HCEC 1CT (cell line): ENCODE measurements at regions not wholly inside any gene's neighbourhood (a gene's known extent, or its start where the extent isn't known, plus 50 kb on each side); places are given as distances from the start of the nearest gene placed in this dataset.

ENCODE experiments used
- DNase-seq: peaks from one replicate; pipeline ENCODE4 v3.0.0-alpha.2; 2017

DNA sequence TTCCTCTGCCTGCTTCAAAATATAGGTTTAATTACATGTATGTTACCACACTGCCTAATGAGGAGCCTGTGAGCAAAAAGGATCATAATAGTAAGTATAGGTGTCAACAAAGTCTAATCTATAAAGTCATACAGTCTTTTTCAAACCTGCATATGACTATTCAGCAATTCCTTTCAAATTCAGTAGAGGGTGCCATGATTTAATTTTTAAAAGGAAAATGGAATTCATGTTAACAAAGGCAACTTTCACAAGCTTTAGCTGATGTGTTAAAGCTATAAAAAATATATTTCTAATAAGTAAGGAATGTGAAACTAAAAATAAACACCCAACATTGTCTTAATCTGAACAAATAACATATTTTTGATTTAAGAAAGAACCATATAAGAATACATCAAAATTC lies 52.1 kb downstream of the MPP7 start:
- peak; percentile 36 for DNase-seq

DNA sequence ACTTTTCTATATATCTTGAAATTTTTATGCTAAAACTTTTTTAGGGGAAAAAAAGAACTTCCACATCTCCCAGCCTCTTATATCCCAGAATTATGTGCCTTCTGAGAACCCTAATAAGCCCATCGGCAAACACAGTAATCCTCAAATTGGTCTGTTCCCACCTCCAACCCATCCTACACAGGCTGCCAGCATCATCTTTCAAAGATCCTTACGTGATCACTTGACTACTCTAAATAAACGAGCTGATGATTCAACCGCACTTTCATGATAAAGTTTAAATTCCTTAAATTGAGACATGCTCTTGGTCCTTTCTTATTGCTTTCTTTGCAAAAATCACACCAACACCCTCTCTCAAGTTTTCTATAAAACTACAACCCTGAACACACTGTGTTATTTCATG lies 52.5 kb downstream of the MPP7 start:
- DNase-seq, result no peak

DNA sequence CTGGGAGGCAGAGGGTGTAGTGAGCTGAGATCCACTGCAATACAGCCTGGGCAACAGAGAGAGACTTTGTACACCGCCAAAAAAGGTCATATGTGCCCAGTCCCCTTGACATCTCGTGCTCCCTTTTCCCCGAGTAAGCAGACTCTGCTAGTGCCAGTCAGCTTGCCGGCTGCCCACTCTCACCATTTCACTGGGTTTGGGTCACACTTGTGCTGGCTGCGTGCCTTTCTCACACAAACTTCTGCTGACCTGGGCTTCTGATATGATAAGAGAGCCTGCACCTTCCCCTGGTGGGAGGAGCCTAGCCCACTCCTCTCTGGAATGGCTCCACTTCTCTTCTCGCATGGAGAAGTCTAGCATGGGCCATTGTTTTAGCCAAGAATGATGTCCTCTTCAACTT lies 53.4 kb downstream of the MPP7 start:
- no peak for DNase-seq

DNA sequence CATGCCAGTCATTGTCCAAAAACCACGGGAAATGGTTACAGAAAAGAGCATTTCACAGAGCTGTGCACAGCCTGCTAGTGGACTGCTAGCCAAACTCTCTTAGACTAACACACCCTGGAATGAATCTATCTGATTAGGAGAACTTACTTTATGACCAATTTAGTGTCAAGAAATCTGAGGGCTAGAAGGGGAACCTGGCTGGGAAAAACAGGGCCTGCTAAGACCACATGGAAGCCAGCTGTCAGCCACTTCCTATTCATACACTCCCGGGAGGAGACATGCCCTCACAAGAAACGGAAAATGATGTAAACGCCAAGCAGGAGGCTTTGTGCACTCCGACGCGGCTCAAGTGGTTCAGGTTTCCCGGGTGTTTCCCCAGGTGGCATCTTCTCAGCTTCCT lies 54.8 kb downstream of the MPP7 start:
- no peak for DNase-seq

DNA sequence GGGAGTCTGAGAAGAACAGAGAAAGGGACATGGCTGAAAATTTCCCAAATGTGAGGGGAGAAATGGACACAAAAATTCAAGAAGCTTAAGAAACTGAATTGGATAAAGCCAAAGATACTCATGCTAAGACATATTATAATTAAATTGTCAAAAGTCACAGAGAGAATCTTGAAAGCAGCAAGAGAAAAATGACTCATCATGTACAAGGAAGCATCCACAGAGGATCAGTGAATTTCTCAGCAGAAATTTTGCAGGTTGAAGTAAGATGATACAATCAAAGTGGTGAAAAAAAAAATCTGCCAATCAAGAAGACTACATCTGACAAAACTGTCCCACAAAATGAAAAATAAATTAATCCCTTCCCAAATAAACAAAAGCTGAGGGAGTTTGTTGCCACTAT lies 56.8 kb downstream of the MPP7 start:
- no peak for DNase-seq

DNA sequence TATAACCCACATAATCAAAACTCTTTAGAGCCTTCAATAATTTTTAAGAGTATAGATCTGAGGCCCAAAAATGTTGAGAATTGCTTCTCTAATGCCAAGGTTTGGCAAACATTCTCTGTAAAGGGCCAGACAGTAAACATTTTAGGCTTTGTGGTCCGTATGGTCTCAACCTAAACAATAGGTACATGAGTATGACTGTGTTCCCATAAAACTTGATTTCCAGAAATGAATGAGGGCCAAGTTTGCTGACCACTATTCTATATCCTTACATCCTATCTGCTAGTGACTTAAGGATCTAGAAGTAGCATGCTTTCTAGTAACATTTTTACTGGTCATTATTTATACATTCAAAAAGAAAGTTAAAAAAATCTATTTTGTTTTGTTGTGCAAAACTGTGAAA lies 58.9 kb downstream of the MPP7 start:
- DNase-seq, result no peak

DNA sequence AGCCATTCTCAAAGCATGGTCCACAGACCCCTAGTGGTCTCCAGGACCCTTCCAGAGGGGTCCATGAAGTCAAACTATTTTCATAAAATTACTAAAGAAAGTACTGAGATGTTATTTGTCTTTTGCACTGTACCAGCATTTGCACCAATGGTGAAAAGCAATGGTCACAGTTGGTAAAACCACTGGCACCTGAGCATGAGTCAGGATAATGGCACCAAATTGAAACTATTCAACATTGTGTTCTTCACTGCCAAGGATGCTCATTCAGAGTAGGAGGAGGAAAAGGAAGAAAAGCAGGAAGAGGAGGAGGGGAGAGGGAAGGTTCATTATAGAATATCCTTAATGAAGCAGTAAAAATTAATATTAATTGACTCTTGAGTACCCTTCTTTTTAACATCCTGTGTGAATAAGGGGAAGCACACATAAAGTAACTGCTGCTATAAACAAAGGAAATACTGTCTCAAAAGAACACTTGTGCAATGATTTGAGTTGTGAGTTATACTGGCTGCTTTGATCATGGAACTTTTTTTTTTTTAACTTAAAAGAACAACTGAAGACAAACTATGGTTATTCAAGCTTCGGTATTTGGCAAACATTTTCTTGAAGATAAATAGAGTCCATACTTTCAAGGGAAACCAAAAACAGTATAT lies 60.2 kb downstream of the MPP7 start:
- no peak for DNase-seq

DNA sequence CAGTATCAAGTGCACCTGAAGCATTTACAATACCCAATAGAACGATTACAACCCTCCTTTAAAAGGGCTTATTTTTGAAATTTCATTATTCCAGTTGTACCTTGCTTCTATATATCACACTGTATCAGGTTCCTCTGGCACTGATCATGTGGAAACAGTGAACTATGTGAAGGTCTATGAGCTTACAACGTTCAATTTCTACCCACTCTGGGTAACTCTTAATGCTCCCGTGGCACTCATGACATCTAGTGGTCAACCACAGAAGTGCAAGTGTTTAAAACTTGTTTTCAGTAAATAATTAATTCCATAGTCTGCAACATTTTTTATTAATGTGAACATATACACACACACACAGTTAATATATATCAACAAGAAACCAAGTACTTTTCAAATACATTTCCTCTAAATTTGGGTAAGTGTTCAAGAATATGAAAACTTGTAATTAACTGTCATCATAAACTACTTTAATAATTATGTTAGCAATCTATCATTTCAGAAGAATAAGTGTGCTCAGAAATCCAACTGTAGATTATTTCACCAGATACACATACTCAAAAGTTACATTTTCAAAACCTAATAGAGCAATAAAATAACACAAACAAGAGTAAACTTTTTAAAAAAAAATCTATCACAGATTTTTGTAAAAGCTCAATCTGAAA lies 61.0 kb downstream of the MPP7 start:
- DNase-seq, result peak; percentile 39

DNA sequence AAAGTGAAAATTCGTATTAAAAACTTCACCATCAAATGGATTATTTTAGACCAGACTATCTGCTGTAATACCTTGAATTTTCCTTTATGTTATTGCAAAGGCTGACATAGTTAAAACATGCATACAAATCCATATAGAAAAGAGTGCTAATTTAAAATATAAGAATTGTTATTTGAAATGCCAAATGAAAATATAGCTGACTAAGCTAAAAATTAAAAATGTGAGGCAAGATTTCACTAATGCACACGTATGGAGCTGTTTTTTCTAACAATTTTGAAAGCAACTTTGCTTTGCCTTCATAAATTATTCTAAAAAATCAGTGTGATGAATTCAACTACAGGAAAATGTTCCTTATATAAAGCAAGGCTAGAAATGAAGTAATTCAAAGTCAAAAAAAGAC lies 62.5 kb downstream of the MPP7 start:
- no peak for DNase-seq

DNA sequence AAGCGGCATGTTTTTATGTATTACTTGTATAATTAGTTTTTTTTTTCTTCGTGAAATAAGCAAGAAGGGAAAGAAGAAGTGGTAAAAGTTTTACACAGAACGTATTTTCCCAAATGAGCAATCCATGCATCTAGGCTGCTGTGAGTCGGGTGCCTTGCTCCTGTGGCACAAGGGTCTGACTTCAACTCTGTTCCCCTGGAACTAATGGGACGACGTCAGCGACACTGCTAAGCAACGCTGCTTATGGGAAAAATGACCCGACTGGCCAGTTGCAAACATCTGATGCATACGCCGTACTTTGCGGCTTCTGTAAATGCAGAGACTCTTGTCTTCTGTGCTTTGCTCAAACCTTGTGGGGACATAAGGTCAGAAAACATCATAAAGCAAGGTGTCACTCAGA lies 66.3 kb downstream of the MPP7 start:
- DNase-seq, result no peak

DNA sequence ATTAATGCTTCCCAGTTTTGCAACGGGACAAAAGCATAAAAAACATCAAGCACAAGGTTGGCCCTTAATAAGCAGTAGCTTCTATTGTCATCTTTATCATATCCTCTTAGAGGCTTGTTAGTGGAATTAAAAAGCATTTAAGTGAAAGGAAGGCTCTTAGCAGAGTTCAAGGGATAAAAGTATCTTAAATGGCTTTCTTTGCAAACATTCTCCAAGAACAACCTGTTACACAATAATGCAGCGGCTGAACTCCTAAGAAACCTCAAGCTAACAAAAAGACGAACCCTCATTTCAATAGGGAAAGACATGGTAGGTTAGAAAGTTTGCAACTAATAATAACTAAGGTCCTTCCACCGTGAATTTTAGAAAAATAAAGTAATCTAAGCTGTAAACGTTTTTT lies 82.1 kb downstream of the MPP7 start:
- no peak for DNase-seq

DNA sequence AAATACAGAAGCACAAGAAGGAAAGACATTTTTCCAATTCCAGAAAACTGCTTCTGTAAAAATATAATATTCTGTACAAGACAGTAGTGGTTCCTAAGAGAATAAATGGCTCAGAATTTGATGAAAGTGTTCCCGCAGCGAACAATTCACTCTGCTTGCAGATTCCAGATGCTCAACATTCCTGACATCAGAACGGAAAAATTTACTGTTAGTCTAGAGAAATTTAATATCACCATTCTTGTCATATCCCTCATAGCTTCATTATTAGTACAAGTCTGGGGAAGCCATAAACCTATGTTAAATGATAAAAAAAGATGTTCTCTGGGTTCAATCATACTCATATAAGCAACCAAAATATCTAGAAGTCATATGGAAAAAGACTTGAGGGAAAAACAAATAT lies 83.6 kb downstream of the MPP7 start:
- peak; percentile 40 for DNase-seq

DNA sequence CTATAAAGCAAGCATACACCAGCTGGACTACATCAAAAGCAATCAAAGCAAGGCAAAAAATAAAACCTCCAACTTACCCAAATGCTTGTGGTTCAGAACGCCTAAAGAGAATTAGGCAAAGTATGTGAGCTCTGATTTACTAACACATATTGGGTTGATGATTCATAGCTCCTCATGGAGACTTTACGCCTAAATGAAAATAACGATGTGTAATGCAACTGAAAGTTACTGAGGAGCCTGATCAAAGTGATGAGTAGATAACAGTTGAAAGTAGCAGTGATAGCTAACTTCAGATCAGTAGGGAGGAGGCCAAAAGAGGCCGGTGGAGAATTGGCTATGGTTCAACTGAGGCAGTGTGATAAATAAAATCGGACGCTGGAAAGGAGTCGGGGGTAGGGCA lies 85.0 kb downstream of the MPP7 start:
- peak; percentile 92 for DNase-seq

DNA sequence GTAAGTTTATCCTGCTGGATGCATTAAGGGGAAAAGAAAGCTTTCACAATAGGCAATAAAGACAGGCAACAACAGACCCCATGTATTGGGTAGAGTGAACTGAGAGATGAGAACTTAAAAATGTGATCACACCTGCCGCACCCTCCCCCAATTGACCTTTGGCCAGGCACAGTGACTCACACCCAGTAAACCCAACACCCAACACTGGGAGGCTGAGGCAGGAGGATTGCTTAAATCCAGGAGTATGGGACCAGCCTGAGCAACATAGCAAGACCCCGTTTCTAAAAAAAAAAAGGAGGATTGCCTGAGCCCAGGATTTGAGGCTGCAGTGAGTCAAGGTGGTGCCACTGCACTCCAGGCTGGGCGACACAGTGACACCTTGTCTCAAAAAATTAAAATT lies 86.9 kb downstream of the MPP7 start:
- DNase-seq, result no peak

DNA sequence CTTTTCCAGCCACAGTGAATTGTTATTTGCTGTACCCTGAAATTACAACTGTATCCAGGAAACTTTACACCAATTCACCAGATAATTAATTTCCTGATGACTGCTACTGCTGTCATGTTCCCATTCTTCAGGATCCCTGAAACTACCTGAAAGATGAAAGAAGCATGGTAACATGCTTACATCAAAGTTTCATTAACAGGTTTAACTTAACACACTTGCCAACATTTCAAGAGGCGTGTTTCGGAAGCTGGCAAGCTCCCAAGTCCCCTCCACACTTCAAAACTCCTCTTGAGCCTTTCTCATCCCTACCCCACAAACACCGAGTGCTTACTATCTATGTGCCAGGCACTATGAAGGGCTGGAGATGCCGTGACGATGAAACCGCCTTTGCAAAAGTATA lies 88.6 kb downstream of the MPP7 start:
- DNase-seq, result no peak

DNA sequence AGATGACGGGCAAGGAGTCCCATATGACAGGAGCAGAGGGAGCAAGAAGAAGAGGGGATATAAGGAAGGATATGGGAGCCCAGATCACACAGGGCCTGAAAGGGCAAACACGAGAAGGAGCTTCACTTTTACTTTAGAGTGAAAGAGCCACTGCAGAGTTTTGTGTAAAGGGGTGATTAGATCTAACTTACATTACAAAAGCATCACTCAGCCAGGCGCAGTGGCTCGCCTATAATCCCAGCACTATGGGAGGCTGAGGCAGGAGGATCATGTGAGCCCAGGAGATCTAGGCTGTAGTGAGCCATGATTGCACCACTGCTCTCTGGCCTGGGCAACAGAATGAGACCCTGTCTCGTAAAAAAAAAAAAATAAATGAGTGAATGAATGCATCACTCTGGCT lies 91.1 kb downstream of the MPP7 start:
- no peak for DNase-seq

DNA sequence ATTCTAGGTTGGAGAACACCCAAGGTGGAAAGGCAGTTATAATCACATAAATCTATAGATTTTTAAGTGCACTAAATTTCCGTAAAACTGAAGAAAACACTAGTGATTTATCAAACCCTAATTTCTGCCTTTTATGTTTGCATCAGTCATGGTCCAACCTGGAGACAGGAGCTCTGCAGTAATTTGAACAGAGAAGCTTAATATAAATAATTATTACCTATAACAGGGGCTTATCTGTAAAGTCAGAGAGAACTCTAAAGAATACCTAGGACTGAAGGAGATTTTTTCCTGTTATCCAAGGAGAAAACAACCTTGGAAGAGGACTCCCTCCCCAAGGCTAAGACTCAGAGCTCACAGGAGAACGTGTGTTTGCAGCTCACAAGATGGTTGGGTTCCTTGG lies 95.1 kb downstream of the MPP7 start:
- DNase-seq, result no peak

DNA sequence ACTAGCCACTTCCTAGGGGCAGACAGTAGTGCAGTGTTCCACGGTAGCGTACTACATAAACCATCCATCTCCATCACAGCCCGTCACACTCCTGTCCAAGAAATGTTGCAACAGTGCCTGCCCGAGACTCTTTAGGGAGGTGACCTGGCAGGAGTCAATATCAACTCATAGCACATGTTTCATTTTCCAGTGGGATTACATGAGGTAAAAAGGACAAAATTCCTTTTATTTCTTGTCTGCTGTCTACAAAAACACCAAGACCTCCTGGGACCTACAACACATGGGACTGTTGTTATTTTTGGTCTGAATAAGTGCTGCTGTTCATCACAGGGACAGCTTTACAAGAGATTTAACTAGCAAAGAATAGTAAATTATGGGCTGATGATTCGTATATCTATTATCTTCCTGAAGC lies 99.9 kb downstream of the MPP7 start:
- DNase-seq, result no peak

DNA sequence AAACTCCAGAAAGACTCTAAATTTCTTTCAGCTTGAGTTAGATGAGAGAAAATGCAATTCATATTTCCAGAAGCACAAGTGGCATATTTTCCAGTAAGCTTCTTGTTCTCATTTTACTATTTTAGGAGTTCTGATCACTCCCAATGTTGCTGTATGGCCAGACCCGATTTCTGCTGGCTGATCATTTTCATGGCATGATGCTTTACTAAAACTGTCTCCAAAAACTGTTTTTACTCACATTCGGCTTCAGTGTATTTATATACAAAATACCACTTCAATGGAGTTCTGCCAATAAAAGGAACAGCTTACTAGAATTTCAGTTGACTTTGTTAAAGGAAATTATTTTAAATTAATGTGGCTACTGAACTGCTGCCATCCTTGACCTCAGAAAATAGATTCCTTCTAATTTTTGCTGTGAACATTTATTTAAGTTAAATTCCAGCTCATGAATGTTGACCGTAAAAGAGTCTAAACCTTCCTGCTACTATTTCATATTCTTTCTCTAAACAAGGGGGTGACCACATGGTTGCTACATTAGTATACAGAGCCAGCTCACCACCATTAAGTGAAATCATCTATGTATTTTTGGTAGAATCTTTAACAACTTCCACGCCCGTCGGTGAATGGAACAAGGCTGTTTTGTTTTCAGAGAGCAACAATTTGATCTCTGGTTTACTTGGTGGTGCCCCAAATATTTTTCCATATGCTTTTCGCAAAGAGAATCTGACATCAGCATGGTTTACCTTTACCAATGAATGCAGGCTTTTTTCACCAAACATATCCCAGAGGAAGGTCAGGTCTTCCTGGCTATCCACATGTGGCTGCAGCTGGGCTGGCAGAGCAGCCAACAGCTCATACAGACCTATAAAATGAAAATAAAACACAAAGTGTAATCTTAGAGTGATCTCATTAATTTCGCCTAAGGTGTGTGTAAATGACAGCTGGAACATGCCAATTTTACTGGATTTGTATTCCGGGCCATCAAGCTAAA lies 101.2 kb downstream of the MPP7 start:
- no peak for DNase-seq

DNA sequence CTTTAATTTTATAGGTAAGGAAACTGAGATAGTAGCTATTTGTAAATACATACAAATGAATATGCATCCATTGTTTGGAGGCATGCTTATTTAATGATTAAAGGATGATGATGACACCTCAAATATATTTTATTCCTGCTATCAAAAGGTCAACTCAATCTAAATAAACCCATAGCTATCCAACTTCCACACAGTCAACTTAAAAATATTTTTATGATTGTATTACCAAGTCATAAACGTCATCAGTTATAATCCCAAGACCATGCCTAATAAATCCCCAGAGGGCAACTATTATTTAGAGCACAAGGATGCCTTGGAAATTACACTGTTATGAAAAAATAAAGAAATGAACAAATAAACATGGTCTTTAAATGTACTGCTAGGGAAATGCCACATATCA lies 102.1 kb downstream of the MPP7 start:
- peak; percentile 38 for DNase-seq

DNA sequence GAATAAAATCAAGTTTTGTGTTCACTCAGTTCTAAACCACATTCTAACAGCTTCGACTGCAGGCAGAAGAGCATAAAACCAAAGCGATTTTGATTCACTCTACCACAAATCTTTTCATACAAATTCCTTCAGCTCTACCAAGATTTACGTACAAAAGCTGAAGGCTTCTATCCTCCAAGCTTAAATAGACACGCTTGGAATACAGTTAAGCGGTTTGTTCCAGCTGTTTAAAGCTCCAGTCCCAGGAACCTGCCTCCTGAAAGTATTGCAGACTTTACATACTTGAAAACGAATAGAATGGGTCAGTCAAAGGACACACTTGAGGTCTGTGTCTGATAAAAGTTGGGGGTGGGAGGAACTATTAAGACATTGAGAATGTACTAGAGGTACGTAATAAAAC lies 102.9 kb downstream of the MPP7 start:
- no peak for DNase-seq

DNA sequence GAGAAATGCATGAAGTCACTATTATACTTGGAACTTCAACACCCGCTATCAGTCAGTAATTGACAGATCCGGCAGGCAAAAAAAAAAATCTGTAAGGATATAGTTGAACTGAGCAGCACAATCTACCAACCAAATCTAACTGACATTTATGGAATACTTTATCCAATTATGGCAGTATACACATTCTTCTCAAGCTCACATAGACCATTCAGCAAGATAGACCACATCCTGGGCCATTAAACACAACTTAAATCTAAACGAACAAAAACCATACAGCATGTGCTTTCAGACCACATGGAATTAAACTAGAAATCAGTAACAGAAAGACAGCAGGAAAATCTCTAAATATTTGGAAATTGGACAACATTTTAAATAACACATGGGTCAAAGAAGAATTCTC lies 112.7 kb downstream of the MPP7 start:
- no peak for DNase-seq

DNA sequence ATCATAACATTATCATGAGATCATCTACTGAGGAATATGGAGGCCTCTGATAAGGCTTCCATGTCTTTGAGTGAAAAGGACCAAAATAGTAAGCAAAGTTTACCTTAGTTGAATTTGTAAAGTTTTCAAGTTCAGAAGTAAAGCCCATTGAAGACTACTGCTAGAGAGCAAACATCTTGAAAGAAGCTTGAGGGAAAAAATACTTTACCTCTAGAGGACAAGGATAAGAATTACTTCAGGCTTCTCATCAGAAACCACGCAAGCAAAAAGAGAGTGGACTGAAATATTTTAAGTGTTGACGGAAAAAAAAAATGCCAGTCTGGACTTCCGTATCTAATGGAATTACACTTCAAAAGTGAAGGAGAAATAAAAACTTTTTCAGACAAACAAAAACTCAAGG lies 114.3 kb downstream of the MPP7 start:
- no peak for DNase-seq
